ENCODE measurements at regions not wholly inside any gene's neighbourhood (a gene's known extent, or its start where the extent isn't known, plus 50 kb on each side); places are given as distances from the start of the nearest gene placed in this dataset.

GRCh38 chr6:14063756-14064155, 53.8 kb upstream of the CD83 start:
- no peak overlapping the region for H3K4me3 ChIP-seq (ENCODE audit: low read depth, low read length)
- TF ChIP-seq CTCF (IDR thresholded peaks at IDR 0.05; ENCODE audit: insufficient read depth, low read depth, low read length), result no peak
- no peak for DNase-seq (ENCODE audit: low read depth)

- TF ChIP-seq CTCF (IDR thresholded peaks at IDR 0.05; ENCODE audit: insufficient read depth, low read depth, low read length), result no peak
- DNase-seq (ENCODE audit: low read depth), result no peak
- H3K4me3 ChIP-seq (ENCODE audit: low read depth, low read length), result no peak overlapping the region
Observed at GRCh38 chr6:14065350-14065749, 52.2 kb upstream of the CD83 start.

- peak; percentile 61 for TF ChIP-seq CTCF (IDR thresholded peaks at IDR 0.05; ENCODE audit: insufficient read depth, low read depth, low read length)
- DNase-seq (ENCODE audit: low read depth), result peak; percentile 72
- H3K4me3 ChIP-seq (ENCODE audit: low read depth, low read length), result no peak overlapping the region
Observed at GRCh38 chr6:14066782-14067406, 50.7 kb upstream of the CD83 start.

GRCh38 chr6:14067656-14068055, 49.9 kb upstream of the CD83 start:
- no peak for DNase-seq (ENCODE audit: low read depth)
- H3K4me3 ChIP-seq (ENCODE audit: low read depth, low read length), result no peak overlapping the region
- TF ChIP-seq CTCF (IDR thresholded peaks at IDR 0.05; ENCODE audit: insufficient read depth, low read depth, low read length), result no peak
